Retinal pigment epithelial cell (primary cell): ENCODE measurements at regions not wholly inside any gene's neighbourhood (a gene's known extent, or its start where the extent isn't known, plus 50 kb on each side); places are given as distances from the start of the nearest gene placed in this dataset.

ENCODE experiments used
- DNase-seq: peaks from one replicate; pipeline ENCODE4 v3.0.0-alpha.2; 2010; ENCODE audit warnings: low read depth
- H3K4me3 ChIP-seq: 2 replicates; pipeline ENCODE4 v1.5.1; 2011; ENCODE audit warnings: mild to moderate bottlenecking, low read length, control low read depth, moderate library complexity
- TF ChIP-seq, protein P1 (sequence below): conservative IDR thresholded peaks from 2 replicates; pipeline ENCODE4 v1.5.1; 2011; ENCODE audit warnings: low read depth, low read length, control low read depth, inconsistent platforms

DNA sequence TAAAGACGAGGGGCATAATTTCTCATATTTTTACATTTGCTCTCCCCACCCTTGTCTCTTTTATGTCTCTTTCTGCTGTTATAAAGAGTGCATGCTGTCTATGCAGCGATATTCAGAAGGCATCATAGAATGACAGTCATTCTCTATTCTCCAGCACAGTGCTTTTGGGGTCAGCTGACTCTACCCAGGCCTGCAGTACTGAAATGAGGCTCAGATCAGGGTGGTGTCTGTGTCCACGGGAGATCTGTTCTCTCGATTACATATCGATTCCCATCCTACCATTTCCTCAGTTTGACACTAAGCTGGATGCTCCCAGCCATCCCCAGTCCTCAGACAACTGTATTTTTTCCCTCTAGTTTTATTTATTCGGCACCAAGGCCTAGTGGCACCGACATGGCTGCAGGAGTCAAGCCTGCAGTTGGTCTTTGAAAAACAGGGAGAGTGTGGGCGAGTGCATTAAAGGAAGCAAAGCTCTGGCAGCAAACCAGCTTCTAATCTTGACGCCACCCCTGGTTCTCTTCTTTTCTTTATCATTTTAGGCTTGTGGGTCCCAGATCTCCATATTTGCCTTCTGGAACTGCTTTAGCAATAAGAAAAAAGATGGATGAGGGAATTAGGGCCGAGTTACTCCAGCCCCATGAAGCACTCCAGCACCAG lies 71.6 kb upstream of the PICALM start:
- TF ChIP-seq, protein P1, sequence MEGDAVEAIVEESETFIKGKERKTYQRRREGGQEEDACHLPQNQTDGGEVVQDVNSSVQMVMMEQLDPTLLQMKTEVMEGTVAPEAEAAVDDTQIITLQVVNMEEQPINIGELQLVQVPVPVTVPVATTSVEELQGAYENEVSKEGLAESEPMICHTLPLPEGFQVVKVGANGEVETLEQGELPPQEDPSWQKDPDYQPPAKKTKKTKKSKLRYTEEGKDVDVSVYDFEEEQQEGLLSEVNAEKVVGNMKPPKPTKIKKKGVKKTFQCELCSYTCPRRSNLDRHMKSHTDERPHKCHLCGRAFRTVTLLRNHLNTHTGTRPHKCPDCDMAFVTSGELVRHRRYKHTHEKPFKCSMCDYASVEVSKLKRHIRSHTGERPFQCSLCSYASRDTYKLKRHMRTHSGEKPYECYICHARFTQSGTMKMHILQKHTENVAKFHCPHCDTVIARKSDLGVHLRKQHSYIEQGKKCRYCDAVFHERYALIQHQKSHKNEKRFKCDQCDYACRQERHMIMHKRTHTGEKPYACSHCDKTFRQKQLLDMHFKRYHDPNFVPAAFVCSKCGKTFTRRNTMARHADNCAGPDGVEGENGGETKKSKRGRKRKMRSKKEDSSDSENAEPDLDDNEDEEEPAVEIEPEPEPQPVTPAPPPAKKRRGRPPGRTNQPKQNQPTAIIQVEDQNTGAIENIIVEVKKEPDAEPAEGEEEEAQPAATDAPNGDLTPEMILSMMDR: no peak
- no peak overlapping the region for H3K4me3 ChIP-seq

DNA sequence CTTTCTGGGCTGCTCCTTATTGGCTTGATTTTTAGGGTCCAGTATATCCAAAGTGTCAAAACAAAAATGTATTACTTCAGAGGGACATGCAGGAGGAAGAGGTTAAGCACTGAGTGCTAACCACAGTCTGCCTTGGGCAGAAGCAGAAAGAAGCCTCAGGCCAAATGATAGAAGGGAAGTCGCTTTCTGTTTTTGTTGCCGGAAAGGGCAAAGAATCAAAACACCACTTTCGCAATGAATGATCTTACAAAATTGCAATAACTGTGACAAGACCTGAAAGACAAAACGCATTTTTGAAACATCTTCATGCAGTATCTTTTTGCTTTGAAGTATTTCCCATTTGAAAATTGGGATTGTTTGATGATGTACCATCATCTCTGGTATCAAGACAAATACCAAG lies 70.1 kb upstream of the PICALM start:
- H3K4me3 ChIP-seq: no peak overlapping the region
- no peak for DNase-seq
- TF ChIP-seq, protein P1: no peak

More for the DNA sequence above, 71.6 kb upstream of the PICALM start:
- DNase-seq: no peak

DNA sequence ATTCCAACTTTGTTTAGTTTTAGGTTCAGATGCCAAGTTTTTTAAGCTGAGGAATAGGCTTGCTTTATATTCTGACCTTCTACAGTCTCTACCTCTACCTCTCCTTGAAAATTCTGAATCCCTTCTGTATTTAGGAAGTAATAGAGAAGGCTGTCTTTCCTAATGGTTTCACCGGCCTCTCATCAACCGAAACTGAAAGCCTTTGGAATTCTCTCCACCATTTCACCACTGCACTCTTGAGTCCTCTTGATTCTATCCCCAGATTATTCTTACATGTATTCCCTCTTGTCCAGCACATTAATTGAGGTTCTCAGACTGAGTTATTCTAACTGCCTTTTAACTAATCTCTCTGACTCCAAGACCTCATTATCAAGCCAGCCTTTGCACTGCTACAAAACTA lies 67.7 kb upstream of the PICALM start:
- no peak overlapping the region for H3K4me3 ChIP-seq
- no peak for DNase-seq
- TF ChIP-seq, protein P1: no peak

DNA sequence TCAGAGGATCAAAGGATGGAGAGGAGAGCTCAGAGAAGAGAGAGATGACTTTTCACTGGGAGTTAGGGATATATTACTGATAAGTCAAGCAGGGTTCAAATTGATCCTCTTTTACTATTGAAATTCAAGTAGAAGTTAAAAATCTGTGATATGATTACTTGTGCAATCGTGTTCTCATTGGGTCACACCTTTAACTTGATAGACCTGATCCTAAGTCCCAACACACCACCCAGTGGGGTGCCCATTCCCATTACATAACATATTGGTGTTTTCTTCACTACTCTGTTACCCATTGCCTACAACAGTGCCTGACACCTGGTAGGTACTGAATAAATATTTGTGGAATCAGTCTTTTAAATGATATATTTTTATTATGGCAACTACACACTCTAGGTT lies 66.4 kb upstream of the PICALM start:
- H3K4me3 ChIP-seq: no peak overlapping the region
- TF ChIP-seq, protein P1: no peak
- DNase-seq: no peak

DNA sequence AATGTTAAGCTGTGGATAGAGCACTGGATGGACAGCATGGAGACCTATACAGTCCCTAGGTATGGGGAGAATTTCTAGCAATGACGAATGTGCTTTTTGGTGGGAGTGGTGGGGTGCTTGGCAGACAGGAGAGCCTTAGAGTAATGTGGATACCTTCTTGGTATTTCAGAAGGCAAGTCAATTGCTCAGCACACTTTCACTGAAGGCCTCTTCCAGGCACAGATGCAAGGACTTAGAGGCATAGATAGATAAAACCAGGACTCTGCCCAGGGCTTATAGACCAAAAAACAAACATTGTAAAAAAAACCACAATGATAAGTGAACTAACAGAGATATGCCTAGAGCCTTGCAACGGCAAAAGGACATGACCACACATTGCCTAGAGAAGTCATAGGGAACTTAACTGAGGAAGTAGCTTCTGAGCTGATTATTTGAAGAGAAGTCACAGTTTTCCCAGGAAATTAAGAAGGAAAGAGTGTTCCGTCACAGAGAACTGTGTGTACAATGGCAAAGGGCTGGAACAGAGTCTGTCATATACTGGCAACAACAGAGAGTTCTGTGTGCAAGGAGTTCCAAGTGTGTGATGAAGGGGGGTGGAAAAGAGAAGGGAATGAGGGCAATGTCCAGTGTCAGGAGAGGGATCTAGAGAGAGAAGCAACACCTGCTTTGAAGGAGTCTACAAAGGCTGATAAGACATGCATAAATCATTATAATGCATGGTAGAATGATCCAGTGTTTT lies 65.9 kb upstream of the PICALM start:
- no peak overlapping the region for H3K4me3 ChIP-seq
- TF ChIP-seq, protein P1: no peak
- no peak for DNase-seq

DNA sequence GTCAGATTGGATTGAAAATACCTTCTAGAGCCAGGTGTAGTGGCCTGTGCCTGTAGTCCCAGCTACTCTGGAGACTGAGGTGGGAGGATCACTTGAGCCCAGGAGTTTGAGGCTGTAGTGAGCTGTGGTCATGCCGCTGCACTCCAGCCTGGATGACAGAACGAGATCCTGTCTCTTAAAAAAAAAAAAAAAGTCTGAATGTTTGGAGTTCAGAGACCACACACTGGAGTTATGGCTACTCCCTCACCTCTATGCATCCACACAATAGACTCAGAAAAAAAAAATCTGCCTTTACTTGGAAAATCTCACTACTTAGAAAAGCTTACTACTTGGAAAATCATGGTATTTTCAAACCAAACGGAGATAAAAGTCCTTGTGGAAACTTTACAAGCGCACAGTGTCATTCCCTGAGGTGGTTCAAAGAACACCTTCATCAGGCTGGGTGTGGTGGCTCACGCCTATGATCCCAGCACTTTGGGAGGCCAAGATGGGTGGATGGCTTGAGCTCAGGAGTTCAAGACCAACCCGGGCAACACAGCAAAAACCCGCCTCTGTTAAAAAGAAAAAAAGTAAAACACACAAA lies 63.9 kb upstream of the PICALM start:
- DNase-seq: no peak
- TF ChIP-seq, protein P1: no peak

More for the DNA sequence above, 63.9 kb upstream of the PICALM start:
- no peak overlapping the region for H3K4me3 ChIP-seq
